ENCODE measurements at regions not wholly inside any gene's neighbourhood (a gene's known extent, or its start where the extent isn't known, plus 50 kb on each side); places are given as distances from the start of the nearest gene placed in this dataset.

DNA sequence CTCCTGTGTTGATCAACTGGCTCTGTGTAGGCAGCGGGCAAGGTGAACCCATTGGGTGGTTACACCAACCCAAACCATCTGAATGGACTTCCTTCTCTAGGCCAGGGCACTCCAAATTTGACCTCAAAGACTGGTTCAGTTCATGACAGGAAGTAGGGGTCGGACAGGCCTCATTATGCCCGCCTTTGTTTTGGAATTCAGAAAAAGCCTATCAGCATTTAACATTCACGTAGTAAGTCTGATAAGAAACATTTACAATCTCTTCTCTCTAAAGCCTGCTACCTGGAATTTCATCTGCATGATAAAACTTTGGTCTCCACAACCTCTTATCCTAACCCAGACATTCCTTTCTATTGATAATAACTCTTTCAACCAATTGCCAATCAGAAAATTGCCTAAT, 97.1 kb upstream of the ETV3 start:
- TF ChIP-seq, protein P1, sequence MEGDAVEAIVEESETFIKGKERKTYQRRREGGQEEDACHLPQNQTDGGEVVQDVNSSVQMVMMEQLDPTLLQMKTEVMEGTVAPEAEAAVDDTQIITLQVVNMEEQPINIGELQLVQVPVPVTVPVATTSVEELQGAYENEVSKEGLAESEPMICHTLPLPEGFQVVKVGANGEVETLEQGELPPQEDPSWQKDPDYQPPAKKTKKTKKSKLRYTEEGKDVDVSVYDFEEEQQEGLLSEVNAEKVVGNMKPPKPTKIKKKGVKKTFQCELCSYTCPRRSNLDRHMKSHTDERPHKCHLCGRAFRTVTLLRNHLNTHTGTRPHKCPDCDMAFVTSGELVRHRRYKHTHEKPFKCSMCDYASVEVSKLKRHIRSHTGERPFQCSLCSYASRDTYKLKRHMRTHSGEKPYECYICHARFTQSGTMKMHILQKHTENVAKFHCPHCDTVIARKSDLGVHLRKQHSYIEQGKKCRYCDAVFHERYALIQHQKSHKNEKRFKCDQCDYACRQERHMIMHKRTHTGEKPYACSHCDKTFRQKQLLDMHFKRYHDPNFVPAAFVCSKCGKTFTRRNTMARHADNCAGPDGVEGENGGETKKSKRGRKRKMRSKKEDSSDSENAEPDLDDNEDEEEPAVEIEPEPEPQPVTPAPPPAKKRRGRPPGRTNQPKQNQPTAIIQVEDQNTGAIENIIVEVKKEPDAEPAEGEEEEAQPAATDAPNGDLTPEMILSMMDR (IDR thresholded peaks at IDR 0.05; ENCODE audit: low read depth, low read length, poor library complexity, severe bottlenecking), result no peak
- TF ChIP-seq EZH2phosphoT487 (IDR thresholded peaks at IDR 0.05; ENCODE audit: borderline replicate concordance, low read length), result no peak
